Thoracic aorta (tissue), 2 donors: ENCODE measurements at regions not wholly inside any gene's neighbourhood (a gene's known extent, or its start where the extent isn't known, plus 50 kb on each side); places are given as distances from the start of the nearest gene placed in this dataset.

Source experiments
- ATAC-seq: fragments of 150-250 bp; one replicate; pipeline ENCODE4 v1.8.0; 2017; ENCODE audit warnings: low read depth; ENCODE audit not compliant: insufficient number of reproducible peaks, low FRiP score
- DNase-seq: peaks from one replicate; pipeline ENCODE4 v3.0.0-alpha.2; 2020; ENCODE audit warnings: low spot score
- H3K27ac ChIP-seq, 2 donors: fragments of 200-600 bp; sonication (generic); 1 replicate in 1 of 2; 2 replicates in 1 of 2; pipeline ENCODE4 v1.5.1; 2016; ENCODE audit warnings: mild to moderate bottlenecking in 2 of 2, moderate library complexity in 2 of 2
- H3K27me3 ChIP-seq: fragments of 200-600 bp; sonication (generic); replicated peaks from 2 replicates; pipeline ENCODE4 v1.6.0; 2016; ENCODE audit warnings: mild to moderate bottlenecking; ENCODE audit not compliant: insufficient read depth
- H3K36me3 ChIP-seq: fragments of 200-600 bp; sonication (generic); one replicate; pipeline ENCODE4 v1.5.1; 2016
- H3K4me1 ChIP-seq, 2 donors: fragments of 200-600 bp; sonication (generic); 1 replicate in 1 of 2; 2 replicates in 1 of 2; pipeline versions ENCODE4 v1.5.1 to v1.6.0; 2016; ENCODE audit warnings: low read depth in 2 of 2, mild to moderate bottlenecking in 1 of 2; ENCODE audit not compliant: control insufficient read depth in 1 of 2
- H3K4me3 ChIP-seq: fragments of 200-600 bp; sonication (generic); 2 replicates; pipeline ENCODE4 v1.5.1; 2016; ENCODE audit warnings: mild to moderate bottlenecking
- H3K9me3 ChIP-seq: fragments of 200-600 bp; sonication (generic); 2 replicates; pipeline ENCODE4 v1.5.1; 2016
- CTCF ChIP-seq: fragments of 200-600 bp; sonication (generic); IDR thresholded peaks from one replicate; pipeline ENCODE4 v1.5.1; 2019; ENCODE audit warnings: antibody characterized with exemption

GRCh38 chr3:71885006-71885405 lies 100.1 kb upstream of the PROK2 start:
- ATAC-seq (no peak), DNase-seq (no peak)

GRCh38 chr3:71881732-71882131 lies 96.8 kb upstream of the PROK2 start:
- Histone ChIP-seq H3K36me3 (no peaks in the 10 kb centered on the region), H3K4me3 (no peak overlapping the region), H3K27ac (no peak overlapping the region), H3K4me1 (no peaks in the 10 kb centered on the region), H3K9me3 (no peaks in the 10 kb centered on the region), H3K27me3 (no peaks in the 10 kb centered on the region)
- DNase-seq (no peak), ATAC-seq (no peak)
- no peak for TF ChIP-seq CTCF

More at GRCh38 chr3:71885006-71885405, 100.1 kb upstream of the PROK2 start:
- Histone ChIP-seq H3K27ac (no peak overlapping the region), H3K27me3 (no peaks in the 10 kb centered on the region), H3K4me3 (no peak overlapping the region), H3K4me1 (no peaks in the 10 kb centered on the region), H3K9me3 (no peaks in the 10 kb centered on the region), H3K36me3 (no peaks in the 10 kb centered on the region)
- no peak for TF ChIP-seq CTCF

- TF ChIP-seq CTCF, result no peak
- Histone ChIP-seq H3K9me3 (no peaks in the 10 kb centered on the region), H3K27ac (no peak overlapping the region), H3K27me3 (no peaks in the 10 kb centered on the region), H3K4me3 (no peak overlapping the region), H3K4me1 (no peaks in the 10 kb centered on the region), H3K36me3 (no peaks in the 10 kb centered on the region)
- ATAC-seq, result no peak
- no peak for DNase-seq
Measured at GRCh38 chr3:71881041-71881440, 96.1 kb upstream of the PROK2 start.

- Histone ChIP-seq H3K4me3 (no peak overlapping the region), H3K27me3 (no peaks in the 10 kb centered on the region), H3K9me3 (no peaks in the 10 kb centered on the region), H3K27ac (no peak overlapping the region), H3K36me3 (no peaks in the 10 kb centered on the region), H3K4me1 (no peaks in the 10 kb centered on the region)
- no peak for ATAC-seq
- no peak for TF ChIP-seq CTCF
- no peak for DNase-seq
Measured at GRCh38 chr3:71879089-71879488, 94.1 kb upstream of the PROK2 start.

- Histone ChIP-seq H3K27me3 (no peaks in the 10 kb centered on the region), H3K36me3 (no peaks in the 10 kb centered on the region), H3K4me3 (no peak overlapping the region), H3K9me3 (no peaks in the 10 kb centered on the region), H3K27ac (no peak overlapping the region), H3K4me1 (no peaks in the 10 kb centered on the region)
- ATAC-seq, result no peak
- no peak for TF ChIP-seq CTCF
- no peak for DNase-seq
Measured at GRCh38 chr3:71876135-71877105, 91.5 kb upstream of the PROK2 start.
